Ishikawa (cell line): ENCODE measurements at regions not wholly inside any gene's neighbourhood (a gene's known extent, or its start where the extent isn't known, plus 50 kb on each side); places are given as distances from the start of the nearest gene placed in this dataset.

ENCODE experiments used
- CEBPB ChIP-seq: IDR thresholded peaks from 2 replicates; pipeline ENCODE4 v1.6.1; 2012
- EP300 ChIP-seq: IDR thresholded peaks from 2 replicates; pipeline ENCODE4 v1.6.1; 2012; ENCODE audit warnings: borderline replicate concordance
- RAD21 ChIP-seq: IDR thresholded peaks from 2 replicates; pipeline ENCODE4 v1.6.1; 2012; ENCODE audit warnings: low read depth
- TAF1 ChIP-seq: IDR thresholded peaks from 2 replicates; pipeline ENCODE4 v1.6.1; 2012; ENCODE audit warnings: low read depth, mild to moderate bottlenecking
- TCF12 ChIP-seq: IDR thresholded peaks from 2 replicates; pipeline ENCODE4 v1.6.1; 2012; ENCODE audit warnings: low read depth
- TF ChIP-seq, protein P1 (sequence below): IDR thresholded peaks from 2 replicates; pipeline ENCODE4 v1.6.1; 2012; ENCODE audit warnings: low read depth, mild to moderate bottlenecking

DNA sequence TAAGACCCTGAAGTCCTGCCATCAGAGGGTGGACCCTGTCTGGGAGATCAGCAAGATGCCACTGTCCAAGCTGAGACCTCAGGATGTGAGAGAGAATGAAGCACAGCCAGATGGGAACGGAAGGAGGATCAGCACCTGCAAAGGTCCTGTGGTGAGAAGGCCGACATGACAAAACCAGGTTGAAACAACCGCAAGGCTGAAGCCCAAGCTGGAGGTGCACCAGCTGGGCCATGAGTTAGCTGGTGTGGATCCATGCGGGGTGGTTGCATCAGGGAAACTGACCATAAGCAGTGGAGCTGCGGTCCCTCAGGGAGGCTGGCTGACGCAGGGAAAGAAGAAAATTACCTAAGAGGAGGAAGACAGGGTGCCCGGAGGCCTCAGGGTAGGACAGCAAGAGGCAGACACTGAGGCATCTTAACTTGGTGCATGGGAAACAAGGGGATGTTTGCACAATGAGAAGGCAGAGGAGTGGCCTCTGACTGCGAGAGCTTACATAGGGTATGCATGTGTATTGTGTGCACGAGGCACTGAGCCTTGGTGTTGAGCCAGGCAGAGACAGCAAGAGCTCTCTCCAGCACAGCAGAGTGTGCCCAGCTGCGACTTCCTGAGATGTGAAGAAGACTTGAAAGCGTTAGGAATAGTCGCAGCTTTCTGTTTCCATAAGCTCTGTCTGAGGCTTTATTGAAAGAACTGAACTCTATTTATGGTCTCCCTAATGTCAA is 497.7 kb downstream of the OCA2 start:
- TF ChIP-seq, protein P1, sequence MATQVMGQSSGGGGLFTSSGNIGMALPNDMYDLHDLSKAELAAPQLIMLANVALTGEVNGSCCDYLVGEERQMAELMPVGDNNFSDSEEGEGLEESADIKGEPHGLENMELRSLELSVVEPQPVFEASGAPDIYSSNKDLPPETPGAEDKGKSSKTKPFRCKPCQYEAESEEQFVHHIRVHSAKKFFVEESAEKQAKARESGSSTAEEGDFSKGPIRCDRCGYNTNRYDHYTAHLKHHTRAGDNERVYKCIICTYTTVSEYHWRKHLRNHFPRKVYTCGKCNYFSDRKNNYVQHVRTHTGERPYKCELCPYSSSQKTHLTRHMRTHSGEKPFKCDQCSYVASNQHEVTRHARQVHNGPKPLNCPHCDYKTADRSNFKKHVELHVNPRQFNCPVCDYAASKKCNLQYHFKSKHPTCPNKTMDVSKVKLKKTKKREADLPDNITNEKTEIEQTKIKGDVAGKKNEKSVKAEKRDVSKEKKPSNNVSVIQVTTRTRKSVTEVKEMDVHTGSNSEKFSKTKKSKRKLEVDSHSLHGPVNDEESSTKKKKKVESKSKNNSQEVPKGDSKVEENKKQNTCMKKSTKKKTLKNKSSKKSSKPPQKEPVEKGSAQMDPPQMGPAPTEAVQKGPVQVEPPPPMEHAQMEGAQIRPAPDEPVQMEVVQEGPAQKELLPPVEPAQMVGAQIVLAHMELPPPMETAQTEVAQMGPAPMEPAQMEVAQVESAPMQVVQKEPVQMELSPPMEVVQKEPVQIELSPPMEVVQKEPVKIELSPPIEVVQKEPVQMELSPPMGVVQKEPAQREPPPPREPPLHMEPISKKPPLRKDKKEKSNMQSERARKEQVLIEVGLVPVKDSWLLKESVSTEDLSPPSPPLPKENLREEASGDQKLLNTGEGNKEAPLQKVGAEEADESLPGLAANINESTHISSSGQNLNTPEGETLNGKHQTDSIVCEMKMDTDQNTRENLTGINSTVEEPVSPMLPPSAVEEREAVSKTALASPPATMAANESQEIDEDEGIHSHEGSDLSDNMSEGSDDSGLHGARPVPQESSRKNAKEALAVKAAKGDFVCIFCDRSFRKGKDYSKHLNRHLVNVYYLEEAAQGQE, result no peak
- no peak for TF ChIP-seq EP300
- no peak for TF ChIP-seq CEBPB
- no peak for TF ChIP-seq TCF12
- no peak for TF ChIP-seq RAD21
- TF ChIP-seq TAF1, result no peak
